Activated naive CD8-positive, alpha-beta T cell treated with anti-CD3 and anti-CD28 coated beads, Interleukin-2, amount 50 U/mL, for 24 hours (primary cell): ENCODE measurements at regions not wholly inside any gene's neighbourhood (a gene's known extent, or its start where the extent isn't known, plus 50 kb on each side); places are given as distances from the start of the nearest gene placed in this dataset.
"Not testable (repeated sequence)": the region's sequence is repeated elsewhere in the genome, so short reads cannot be mapped to it uniquely, and the experiment has no call there.

Experiments
- ATAC-seq: fragments of 150-1000 bp; cut with Tn5 transposase; one replicate; pipeline ENCODE4 v1.10.0; 2021
- DNase-seq: peaks from one replicate; pipeline ENCODE4 v3.0.0; 2021
- H3K27ac Mint-ChIP-seq: one replicate; pipeline ENCODE4 v1.8.0; 2021; ENCODE audit warnings: mild to moderate bottlenecking, mixed read lengths
- H3K27me3 Mint-ChIP-seq: one replicate; pipeline ENCODE4 v1.8.0; 2021; ENCODE audit warnings: mixed read lengths
- H3K36me3 Mint-ChIP-seq: one replicate; pipeline ENCODE4 v1.8.0; 2021; ENCODE audit warnings: low read depth, mixed read lengths
- H3K4me1 Mint-ChIP-seq: one replicate; pipeline ENCODE4 v1.8.0; 2021; ENCODE audit warnings: mixed read lengths
- H3K4me3 Mint-ChIP-seq: one replicate; pipeline ENCODE4 v1.8.0; 2021; ENCODE audit warnings: mild to moderate bottlenecking, moderate library complexity, mixed read lengths
- H3K9me3 Mint-ChIP-seq: one replicate; pipeline ENCODE4 v1.8.0; 2021; ENCODE audit warnings: mixed read lengths

DNA sequence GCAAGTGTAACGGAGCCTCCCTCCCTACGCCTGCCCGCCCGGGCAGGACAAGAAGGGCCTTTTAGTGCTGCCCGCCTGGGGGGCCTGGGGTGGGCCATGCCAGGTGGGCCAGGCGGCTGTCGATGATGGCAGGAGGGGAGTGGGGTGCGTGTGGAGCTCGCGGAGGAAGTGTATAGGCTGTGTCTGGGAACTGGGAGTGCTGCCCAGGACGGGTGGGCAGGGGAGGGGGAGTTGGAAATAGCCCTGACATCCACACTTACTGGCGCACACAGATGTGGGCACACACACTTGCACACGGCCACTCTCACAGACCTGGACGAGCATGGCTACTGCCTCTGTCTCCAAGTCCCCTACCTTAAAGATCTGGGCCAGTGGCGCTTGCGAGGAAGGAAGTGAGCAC lies 196.0 kb downstream of the TBC1D2B start:
- not testable (repeated sequence) for DNase-seq, H3K4me1 Mint-ChIP-seq, H3K36me3 Mint-ChIP-seq, H3K27ac Mint-ChIP-seq, H3K27me3 Mint-ChIP-seq, ATAC-seq, H3K4me3 Mint-ChIP-seq, H3K9me3 Mint-ChIP-seq

DNA sequence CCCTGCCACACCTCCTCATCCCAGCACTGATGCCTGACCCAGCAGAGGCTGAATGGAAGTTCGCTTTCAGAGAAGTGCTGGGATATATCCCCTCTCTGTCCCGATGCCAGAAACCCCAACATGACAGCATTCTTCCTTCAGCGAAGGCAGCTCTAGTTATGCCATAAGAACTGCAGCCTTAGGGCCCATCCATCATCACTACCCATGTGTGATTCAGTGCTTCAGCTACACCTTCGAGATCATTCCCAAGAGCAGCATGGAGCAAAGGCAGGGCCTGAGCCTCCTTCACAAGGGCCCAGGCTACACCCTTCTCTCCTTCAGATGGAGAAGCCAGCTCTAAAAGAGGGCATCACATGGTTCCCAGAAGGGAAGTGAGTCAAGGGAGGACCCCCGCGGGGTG lies 198.0 kb downstream of the TBC1D2B start:
- ATAC-seq, H3K36me3 Mint-ChIP-seq, H3K4me3 Mint-ChIP-seq, DNase-seq, H3K27me3 Mint-ChIP-seq, H3K9me3 Mint-ChIP-seq, H3K4me1 Mint-ChIP-seq, H3K27ac Mint-ChIP-seq: not testable (repeated sequence)

DNA sequence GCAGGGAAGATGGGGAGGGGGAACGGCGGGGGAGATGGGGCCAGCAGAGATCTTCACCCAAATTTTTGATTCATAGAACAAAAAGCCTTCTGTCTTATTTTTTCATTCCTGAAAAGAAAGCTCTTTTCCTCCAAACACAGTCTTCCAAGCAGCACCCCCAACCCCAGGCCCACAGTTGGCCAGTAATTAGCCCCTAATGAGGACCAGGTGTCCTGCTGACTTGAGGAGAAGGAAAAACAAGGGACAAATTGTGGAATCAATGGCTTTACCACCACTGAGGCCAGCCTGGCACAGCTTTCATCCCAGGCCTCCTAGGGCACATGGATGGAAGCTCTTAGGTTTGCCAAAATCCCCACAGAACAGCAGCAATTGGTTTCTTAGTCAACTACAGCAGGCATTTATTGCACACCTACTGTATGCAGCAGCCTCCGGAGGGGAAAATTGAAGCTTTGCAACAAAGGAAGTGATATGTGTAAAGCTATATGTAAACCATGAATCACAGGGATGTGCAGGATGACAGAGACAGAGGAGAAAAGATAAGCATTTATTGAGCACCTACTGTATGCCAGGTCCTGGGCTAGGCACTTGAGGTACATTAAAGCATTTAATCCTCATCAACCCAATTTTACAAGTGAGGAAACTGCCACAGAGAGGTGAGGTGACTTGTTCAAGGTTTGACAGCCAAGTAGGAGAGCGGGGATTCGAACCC lies 199.5 kb downstream of the TBC1D2B start:
- H3K4me3 Mint-ChIP-seq = no peak overlapping the region
- H3K27me3 Mint-ChIP-seq = no peaks in the 10 kb centered on the region
- ATAC-seq (no peak), DNase-seq (no peak)
- no peaks in the 10 kb centered on the region for H3K4me1 Mint-ChIP-seq
- no peaks in the 10 kb centered on the region for H3K36me3 Mint-ChIP-seq
- H3K27ac Mint-ChIP-seq = no peak overlapping the region
- H3K9me3 Mint-ChIP-seq = no peaks in the 10 kb centered on the region

DNA sequence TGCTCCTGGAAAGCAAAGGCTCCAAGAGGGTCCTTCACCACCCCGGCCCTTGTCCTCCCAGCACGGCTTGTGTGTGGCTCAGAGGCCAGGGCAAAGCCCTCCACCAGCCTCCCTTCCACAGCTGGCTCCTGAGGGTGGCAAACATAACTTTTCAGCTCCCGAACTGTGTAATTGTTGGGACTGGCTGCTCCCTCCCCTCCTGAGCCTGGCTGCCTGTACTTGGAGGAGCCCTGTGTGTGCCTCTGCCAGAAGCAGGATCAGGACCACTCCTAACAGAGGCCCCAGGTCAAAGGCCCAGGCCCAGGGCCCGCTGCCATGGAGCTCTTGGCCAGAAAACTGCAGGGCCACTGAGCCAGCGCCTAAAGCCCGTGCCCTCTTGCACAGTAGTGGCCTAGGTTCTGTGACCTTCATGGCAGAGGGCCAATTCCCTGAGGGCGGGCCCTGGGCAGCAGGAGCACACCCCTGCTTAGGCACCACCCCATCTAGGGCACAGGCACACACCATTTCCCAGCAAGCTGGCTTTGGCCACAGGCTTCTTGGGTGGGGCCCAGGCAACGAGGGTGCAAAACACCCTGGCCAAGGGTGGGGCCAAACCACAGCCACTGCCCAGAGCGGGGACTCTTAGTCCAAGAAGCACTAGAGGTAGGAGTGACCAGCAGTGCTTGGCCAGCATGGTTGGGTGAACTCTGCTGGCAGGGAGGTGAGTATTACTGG lies 201.2 kb downstream of the TBC1D2B start:
- H3K4me1 Mint-ChIP-seq, ATAC-seq, H3K27me3 Mint-ChIP-seq, DNase-seq, H3K36me3 Mint-ChIP-seq, H3K27ac Mint-ChIP-seq, H3K9me3 Mint-ChIP-seq, H3K4me3 Mint-ChIP-seq: not testable (repeated sequence)

DNA sequence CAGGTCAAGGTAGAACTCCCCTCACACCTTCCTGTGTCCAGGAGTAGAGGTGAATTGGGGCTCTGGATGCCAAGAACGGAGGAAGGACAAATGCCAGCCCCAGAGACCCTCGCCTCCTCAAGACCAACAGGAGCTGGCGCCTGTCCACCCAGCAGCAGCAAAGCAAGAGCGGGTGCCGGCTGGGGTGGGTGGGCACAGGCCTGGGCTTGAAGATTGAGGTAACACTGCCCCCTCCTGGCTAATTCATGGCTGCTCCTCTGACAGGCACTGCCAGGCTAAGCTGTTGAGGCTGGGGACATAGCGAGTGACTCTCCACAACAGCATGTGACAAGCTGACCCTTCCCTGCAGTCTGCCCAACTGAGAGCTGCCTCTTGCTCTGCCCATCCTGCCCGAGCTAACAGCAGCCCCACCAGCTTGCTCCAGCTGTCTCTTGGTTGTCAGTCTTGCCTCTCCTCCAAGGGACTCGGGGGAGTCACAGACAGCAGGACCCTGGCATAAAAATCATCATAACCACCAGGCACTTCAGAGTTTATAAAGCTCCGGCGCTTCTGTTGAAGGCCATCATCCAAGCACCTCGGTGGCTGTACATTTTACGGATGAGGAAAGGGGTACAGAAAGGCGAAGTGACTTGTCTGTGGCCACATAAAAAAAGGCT lies 202.3 kb downstream of the TBC1D2B start:
- not testable (repeated sequence) for H3K4me1 Mint-ChIP-seq, H3K4me3 Mint-ChIP-seq, H3K36me3 Mint-ChIP-seq, H3K27me3 Mint-ChIP-seq, H3K27ac Mint-ChIP-seq, H3K9me3 Mint-ChIP-seq
- DNase-seq (peak; percentile 56), ATAC-seq (peak; percentile 63)

DNA sequence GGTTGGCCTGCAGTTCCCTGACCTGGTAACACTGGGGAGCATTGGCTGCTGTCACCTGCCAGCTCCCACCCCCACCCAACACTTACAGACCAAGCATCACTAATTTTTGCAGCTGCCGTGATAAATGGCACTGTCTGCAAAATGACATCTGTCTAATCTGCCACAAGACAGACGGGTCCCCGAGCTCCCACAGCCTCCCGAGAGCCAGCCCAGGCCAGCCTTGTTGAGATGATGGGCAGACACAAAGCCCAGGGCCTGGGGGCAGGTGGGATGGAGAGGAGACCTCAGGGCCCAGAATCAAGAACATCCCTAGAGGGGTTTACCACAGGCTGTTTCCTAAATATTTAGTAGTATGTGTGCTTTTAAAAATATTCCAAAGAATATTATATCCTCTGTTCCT lies 203.4 kb downstream of the TBC1D2B start:
- no peak for ATAC-seq
- Mint-ChIP-seq H3K27ac (no peak overlapping the region), H3K36me3 (no peaks in the 10 kb centered on the region), H3K9me3 (no peaks in the 10 kb centered on the region), H3K4me1 (no peaks in the 10 kb centered on the region), H3K4me3 (no peak overlapping the region), H3K27me3 (no peaks in the 10 kb centered on the region)
- DNase-seq = no peak

DNA sequence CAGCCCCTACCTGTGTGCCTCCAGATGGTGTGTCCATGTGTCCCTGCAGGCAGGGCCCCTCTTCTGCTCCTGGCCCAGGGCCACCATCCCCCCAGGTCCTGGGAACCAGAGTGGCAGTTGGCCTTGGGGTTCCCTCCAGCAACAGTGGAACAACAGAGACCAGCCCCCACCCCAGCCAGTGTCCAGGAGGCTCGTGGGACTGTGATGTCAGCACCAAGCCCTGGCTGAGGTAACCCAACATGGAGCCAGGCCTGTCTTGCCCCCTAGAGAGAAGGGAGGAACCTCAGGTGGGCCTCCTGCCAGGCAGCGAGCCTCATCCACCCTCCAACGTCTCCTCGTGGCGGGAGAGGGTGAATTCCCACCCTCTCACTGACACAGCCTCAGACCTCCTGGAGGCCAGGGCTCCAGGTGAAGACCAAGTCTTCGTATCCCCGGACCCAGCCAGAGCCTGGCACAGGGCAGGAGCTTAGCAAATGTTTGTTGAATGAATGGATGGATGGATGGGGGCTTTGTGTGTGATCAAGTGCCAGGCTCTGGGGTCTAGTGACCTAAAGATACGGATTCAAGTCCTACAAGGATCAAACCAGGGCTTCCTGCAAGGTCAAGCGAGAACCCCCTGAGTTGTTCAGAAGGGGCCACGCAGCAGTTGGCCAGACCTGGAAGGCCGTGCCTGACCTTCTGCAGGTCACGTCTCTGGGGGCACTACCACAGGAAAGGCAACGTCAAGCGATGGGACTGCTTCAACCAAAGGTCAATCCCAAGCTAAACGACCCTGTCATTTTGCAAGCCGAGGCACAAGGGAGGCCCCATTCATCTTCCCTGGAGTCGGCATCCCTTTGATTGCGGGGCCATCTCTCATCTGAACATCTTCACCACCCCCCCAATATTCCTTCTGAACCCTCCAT lies 204.7 kb downstream of the TBC1D2B start:
- H3K9me3 Mint-ChIP-seq, H3K4me1 Mint-ChIP-seq, DNase-seq, ATAC-seq, H3K27me3 Mint-ChIP-seq, H3K27ac Mint-ChIP-seq, H3K36me3 Mint-ChIP-seq, H3K4me3 Mint-ChIP-seq: not testable (repeated sequence)

DNA sequence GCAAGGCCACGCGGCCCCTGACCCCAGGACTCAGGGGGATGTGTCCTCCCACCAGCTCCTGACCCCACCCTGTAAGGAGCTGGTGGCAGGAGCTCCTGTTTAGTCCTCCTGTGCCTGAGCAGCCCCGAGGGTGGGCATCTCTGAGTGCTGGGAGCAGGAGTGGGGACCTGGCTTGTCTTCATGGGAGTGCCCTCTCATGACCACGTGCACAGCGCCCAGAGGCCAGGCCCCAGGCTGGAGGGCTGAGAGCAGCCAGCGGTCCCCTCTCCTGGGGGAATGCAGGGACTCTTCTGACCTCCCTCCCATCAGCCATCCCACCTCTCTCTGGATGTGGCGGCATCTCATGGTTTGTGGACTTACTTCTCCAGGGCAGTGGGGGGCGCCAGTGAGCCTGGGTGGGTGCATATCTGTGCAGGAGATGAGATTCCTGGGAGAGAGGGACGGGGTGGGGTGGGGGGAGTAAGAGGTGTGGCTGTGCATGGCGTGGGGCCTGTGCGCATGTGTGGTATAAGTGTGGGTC lies 205.6 kb downstream of the TBC1D2B start:
- no peak for DNase-seq
- H3K9me3 Mint-ChIP-seq = no peaks in the 10 kb centered on the region
- no peaks in the 10 kb centered on the region for H3K27me3 Mint-ChIP-seq
- no peaks in the 10 kb centered on the region for H3K4me1 Mint-ChIP-seq
- no peak for ATAC-seq
- H3K4me3 Mint-ChIP-seq = no peak overlapping the region
- H3K36me3 Mint-ChIP-seq = no peaks in the 10 kb centered on the region
- no peak overlapping the region for H3K27ac Mint-ChIP-seq

DNA sequence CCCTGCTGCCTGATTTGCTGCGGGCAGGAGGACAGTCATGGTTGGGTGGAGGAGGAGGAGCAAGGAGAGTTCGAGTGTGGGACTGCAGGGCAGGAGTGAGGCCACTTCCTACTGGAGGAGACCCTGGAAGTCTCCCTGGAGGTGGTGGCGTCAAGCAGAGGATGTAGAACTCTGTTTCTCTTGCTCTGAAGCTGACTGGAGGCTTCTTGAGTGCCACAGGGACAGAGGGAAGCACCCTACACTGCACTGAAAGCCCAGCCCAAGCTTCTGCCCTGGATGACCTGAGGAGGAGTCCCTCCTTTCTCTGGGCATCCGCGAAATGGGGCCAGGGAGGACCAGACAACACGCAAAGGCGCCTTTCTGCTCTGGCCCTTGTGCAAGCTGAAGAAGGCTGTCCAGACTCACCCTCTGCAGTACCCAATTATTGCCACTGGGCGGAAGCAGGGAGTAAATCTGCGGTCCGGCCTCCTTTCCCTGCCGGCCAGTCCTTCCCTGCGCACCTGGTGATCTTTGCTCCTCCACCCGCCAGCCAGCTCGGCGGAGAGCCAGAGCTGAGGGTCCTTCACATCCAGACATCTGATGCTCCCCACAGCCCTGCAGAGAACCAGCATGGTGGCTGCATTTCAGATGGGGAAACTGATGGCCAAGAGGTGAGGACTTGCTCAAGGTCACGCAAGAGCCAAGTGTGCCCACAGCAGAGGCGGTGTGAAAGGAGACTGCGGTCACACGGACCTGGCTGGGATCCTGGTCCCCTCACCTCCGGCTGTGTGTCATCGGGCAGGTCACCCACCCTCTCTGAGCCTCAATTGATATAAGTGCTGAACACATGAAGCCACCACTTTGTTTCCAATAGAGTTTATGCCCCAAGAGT lies 207.1 kb downstream of the TBC1D2B start:
- Mint-ChIP-seq H3K4me1 (no peaks in the 10 kb centered on the region), H3K9me3 (no peaks in the 10 kb centered on the region), H3K27me3 (no peaks in the 10 kb centered on the region), H3K4me3 (no peak overlapping the region), H3K27ac (no peak overlapping the region), H3K36me3 (no peaks in the 10 kb centered on the region)
- ATAC-seq (no peak), DNase-seq (peak; percentile 67)

DNA sequence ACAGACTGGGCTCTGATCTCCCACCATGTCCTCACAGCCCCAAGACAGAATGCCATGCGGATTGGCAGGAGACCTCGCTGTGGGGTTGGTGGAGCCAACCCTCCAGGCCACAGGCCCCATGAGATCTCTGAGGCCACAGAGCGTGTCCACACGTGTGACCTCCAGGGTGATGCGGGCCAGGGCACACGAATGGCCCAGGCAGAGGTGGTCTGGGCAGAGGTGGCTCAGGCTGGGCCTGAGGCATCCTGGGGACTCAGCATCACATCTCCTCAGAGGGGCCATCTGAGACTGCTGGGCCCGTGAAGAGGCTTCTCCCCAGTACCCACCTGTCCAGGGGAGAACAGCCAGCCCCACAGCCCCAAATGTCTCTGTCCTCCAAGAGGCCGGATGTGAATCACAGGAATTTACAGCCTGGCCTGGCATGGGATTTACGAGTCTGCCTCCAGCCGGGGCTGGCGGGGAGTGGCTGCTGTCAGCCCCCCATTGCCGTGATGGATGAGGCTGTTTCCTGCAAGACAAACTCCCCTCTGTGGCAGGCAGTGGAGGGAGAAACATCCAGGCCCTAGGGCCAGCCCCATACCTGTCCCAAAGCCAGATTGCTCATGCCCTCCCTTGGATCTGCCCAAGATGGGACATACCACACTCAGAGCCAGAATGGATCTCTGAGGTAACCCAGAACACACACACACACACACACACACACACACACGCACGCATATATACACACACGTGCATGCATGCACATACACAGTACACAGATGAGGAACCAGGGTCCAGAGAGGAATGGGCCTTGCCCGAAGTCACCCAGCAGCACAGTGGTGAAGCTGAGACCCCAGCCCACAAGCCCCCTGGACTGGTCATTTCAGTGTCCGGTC lies 208.3 kb downstream of the TBC1D2B start:
- no peaks in the 10 kb centered on the region for H3K36me3 Mint-ChIP-seq

DNA sequence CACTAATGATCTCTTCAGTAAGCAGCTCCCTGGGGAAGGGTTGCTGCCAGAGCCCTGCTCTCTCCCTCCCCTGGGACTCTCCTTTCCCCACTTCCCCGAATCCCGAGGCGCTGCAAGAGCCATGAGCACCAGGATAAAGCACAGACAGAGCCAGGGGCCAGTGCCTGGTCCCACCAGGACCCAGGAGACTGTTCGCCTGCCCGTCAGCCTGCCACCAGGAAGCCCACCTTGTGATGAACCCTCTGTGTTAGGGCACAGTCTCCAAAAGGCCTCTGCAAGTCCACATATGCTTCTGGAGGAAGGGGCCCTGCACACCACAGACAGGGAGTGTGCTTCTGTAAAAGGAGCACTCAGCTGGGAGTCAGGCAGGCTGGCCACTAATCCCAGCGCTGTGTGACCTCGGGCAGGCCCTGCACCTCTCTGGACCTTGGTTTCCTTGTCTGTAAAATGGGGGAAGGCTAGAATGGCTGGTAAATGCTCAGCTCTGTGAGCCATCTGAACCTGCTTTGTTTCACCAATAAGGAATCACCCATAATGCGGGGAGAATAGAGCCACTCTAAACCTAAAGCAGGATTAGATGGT lies 209.4 kb downstream of the TBC1D2B start:
- ATAC-seq = not testable (repeated sequence)

More for the DNA sequence above, 208.3 kb downstream of the TBC1D2B start:
- Mint-ChIP-seq H3K4me3 (no peak overlapping the region), H3K4me1 (no peaks in the 10 kb centered on the region), H3K9me3 (no peaks in the 10 kb centered on the region), H3K27ac (no peak overlapping the region), H3K27me3 (no peaks in the 10 kb centered on the region)
- no peak for ATAC-seq
- no peak for DNase-seq

DNA sequence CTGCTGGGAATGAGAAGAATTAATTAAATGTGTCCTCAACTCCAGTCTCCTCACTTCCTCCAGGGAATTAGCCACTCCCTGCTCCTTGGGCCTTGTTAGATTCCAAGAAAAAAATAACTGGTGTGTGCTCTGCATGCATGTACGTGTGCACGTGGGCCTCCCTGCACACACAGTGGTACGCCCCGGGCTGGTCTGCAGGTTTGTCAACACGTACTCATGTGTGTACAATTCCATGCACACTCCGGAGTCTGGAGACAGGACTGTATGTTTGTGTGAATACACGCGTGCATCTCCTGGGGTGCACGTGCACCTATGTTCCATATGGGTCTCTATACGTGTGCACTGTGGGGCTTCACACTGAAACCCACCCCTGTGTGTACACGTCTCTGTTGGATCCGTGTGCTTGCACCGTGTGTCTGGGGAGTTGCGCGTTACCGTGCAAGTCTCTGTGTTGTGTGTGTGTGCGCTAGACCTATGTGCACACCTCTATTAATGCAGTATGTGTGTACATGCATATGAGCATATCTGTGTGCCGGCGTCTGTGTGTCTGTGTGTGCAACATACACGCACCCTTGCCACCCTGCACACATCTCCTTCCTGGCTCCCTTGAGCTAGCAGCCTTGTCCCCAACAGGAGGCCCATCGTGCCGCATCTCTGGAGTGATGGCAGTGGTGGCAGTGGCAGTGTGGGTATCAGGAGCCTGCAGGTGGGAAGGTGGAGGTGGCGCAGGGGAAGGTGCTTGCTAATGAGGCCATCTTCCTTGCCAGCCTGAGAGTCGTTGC lies 210.1 kb downstream of the TBC1D2B start:
- ATAC-seq (no peak), DNase-seq (no peak)
- Mint-ChIP-seq H3K27me3 (no peaks in the 10 kb centered on the region), H3K4me1 (no peaks in the 10 kb centered on the region), H3K4me3 (no peak overlapping the region), H3K9me3 (no peaks in the 10 kb centered on the region), H3K36me3 (no peaks in the 10 kb centered on the region), H3K27ac (no peak overlapping the region)

More for the DNA sequence above, 209.4 kb downstream of the TBC1D2B start:
- not testable (repeated sequence) for H3K9me3 Mint-ChIP-seq, H3K4me1 Mint-ChIP-seq, H3K36me3 Mint-ChIP-seq, H3K4me3 Mint-ChIP-seq, H3K27ac Mint-ChIP-seq, H3K27me3 Mint-ChIP-seq, DNase-seq
